Colonic mucosa (tissue), 4 donors: ENCODE measurements at regions not wholly inside any gene's neighbourhood (a gene's known extent, or its start where the extent isn't known, plus 50 kb on each side); places are given as distances from the start of the nearest gene placed in this dataset.

ENCODE experiments used
- DNase-seq: peaks from one replicate; pipeline ENCODE4 v3.0.0-alpha.2; 2020
- H3K27ac ChIP-seq: fragments of 200-600 bp; one replicate; pipeline ENCODE4 v1.8.0; 2021
- H3K27me3 ChIP-seq: fragments of 200-600 bp; one replicate; pipeline ENCODE4 v1.8.0; 2021
- H3K36me3 ChIP-seq: fragments of 200-600 bp; one replicate; pipeline ENCODE4 v1.8.0; 2021
- H3K4me1 ChIP-seq: fragments of 200-600 bp; one replicate; pipeline ENCODE4 v1.8.0; 2021; ENCODE audit warnings: mild to moderate bottlenecking
- H3K4me3 ChIP-seq: fragments of 200-600 bp; one replicate; pipeline ENCODE4 v1.8.0; 2021
- H3K9ac ChIP-seq, 2 donors: one replicate each; pipeline ENCODE4 v1.7.0; 2013; ENCODE audit warnings: control low read depth in 2 of 2, low read depth in 2 of 2, low read length in 2 of 2
- H3K9me3 ChIP-seq: fragments of 200-600 bp; one replicate; pipeline ENCODE4 v1.8.0; 2021
- CTCF ChIP-seq: fragments of 200-600 bp; IDR thresholded peaks from one replicate; pipeline ENCODE4 v1.8.0; 2022; ENCODE audit warnings: antibody characterized with exemption, mild to moderate bottlenecking
- intact Hi-C: fragments of 100-400 bp; cut with DNase I; formaldehyde crosslinking; loops from one replicate; pipeline ENCODE4 v1.14.1; 2022
- donor health status: healthy.
- donor health status: DM: no; HTN: no; CAD: no.
- donor health status: DM: no; HTN: no; CAD: no.

GRCh38 chr5:163205645-163206044 lies 231.8 kb upstream of the CCNG1 start:
- no peak for TF ChIP-seq CTCF
- Histone ChIP-seq H3K4me3 (no peak overlapping the region), H3K4me1 (no peaks in the 10 kb centered on the region), H3K9me3 (no peaks in the 10 kb centered on the region), H3K9ac (no peak overlapping the region), H3K27me3 (no peaks in the 10 kb centered on the region), H3K27ac (no peak overlapping the region), H3K36me3 (no peaks in the 10 kb centered on the region)
- intact Hi-C loops = no loop called here
- DNase-seq = no peak

- no peak for DNase-seq
- Histone ChIP-seq H3K36me3 (no peaks in the 10 kb centered on the region), H3K4me3 (no peak overlapping the region), H3K9ac (no peak overlapping the region), H3K27ac (no peak overlapping the region), H3K4me1 (no peaks in the 10 kb centered on the region), H3K27me3 (no peaks in the 10 kb centered on the region), H3K9me3 (no peaks in the 10 kb centered on the region)
- no peak for TF ChIP-seq CTCF
- intact Hi-C loops = no loop called here
Observed at GRCh38 chr5:163221581-163221980, 215.8 kb upstream of the CCNG1 start.

GRCh38 chr5:163222982-163223381 lies 214.4 kb upstream of the CCNG1 start:
- no peaks in the 10 kb centered on the region for H3K27me3 ChIP-seq
- H3K9ac ChIP-seq = no peak overlapping the region
- no peak for DNase-seq
- no peaks in the 10 kb centered on the region for H3K4me1 ChIP-seq
- TF ChIP-seq CTCF = no peak
- H3K4me3 ChIP-seq = no peak overlapping the region
- no peaks in the 10 kb centered on the region for H3K9me3 ChIP-seq
- H3K27ac ChIP-seq = no peak overlapping the region
- intact Hi-C loops = no loop called here
- no peaks in the 10 kb centered on the region for H3K36me3 ChIP-seq

- H3K36me3 ChIP-seq = no peaks in the 10 kb centered on the region
- TF ChIP-seq CTCF = no peak
- H3K9ac ChIP-seq = no peak overlapping the region
- no peaks in the 10 kb centered on the region for H3K4me1 ChIP-seq
- DNase-seq = no peak
- no peaks in the 10 kb centered on the region for H3K9me3 ChIP-seq
- H3K27ac ChIP-seq = no peak overlapping the region
- intact Hi-C loops = no loop called here
- no peak overlapping the region for H3K4me3 ChIP-seq
- no peaks in the 10 kb centered on the region for H3K27me3 ChIP-seq
Observed at GRCh38 chr5:163244445-163244987, 192.9 kb upstream of the CCNG1 start.

- Histone ChIP-seq H3K36me3 (no peaks in the 10 kb centered on the region), H3K27me3 (no peaks in the 10 kb centered on the region), H3K9me3 (no peaks in the 10 kb centered on the region), H3K4me3 (no peak overlapping the region), H3K4me1 (no peaks in the 10 kb centered on the region), H3K9ac (no peak overlapping the region), H3K27ac (no peak overlapping the region)
- TF ChIP-seq CTCF = no peak
- DNase-seq = no peak
- intact Hi-C loops = no loop called here
Observed at GRCh38 chr5:163245584-163245983, 191.8 kb upstream of the CCNG1 start.
